Keratinocyte (primary cell): ENCODE measurements at regions not wholly inside any gene's neighbourhood (a gene's known extent, or its start where the extent isn't known, plus 50 kb on each side); places are given as distances from the start of the nearest gene placed in this dataset.

ENCODE experiments used
- CTCF ChIP-seq, 3 experiments: IDR thresholded peaks in 1 of 3; conservative IDR thresholded peaks in 1 of 3; optimal IDR thresholded peaks in 1 of 3; 2 replicates in 2 of 3; 3 replicates in 1 of 3; pipeline versions ENCODE3 to v1.5.1; 2011; ENCODE audit warnings: low read length in 3 of 3, mild to moderate bottlenecking in 3 of 3, moderate library complexity in 2 of 3, control low read depth in 1 of 3, inconsistent platforms in 1 of 3; ENCODE audit not compliant: insufficient read depth in 2 of 3; ENCODE audit errors: extremely low read depth in 1 of 3
- EZH2 ChIP-seq: IDR thresholded peaks from one replicate; pipeline ENCODE4 v1.6.1; 2012; ENCODE audit warnings: inconsistent platforms, mild to moderate bottlenecking, low read length, moderate library complexity

GRCh38 chr6:27706431-27706830 lies 205.8 kb downstream of the OR2B2 start:
- TF ChIP-seq CTCF (optimal IDR thresholded peaks at IDR 0.05 in 1 of 3, IDR thresholded peaks at IDR 0.05 in 1 of 3, conservative IDR thresholded peaks at IDR 0.05 in 1 of 3; ENCODE audit: extremely low read depth in 1 of 3, insufficient read depth in 2 of 3, low read length in 3 of 3) = no peak
- no peak for TF ChIP-seq EZH2
